HEK293 (cell line): ENCODE measurements at regions not wholly inside any gene's neighbourhood (a gene's known extent, or its start where the extent isn't known, plus 50 kb on each side); places are given as distances from the start of the nearest gene placed in this dataset.

Experiments
- BCL11B ChIP-seq: fragments of 450-650 bp; formaldehyde crosslinking; IDR thresholded peaks from 2 replicates; pipeline ENCODE4 v1.5.1; 2016; ENCODE audit warnings: low read depth, missing biosample characterization, missing genetic modification characterization
- CTCF ChIP-seq: fragments of 450-650 bp; formaldehyde crosslinking; IDR thresholded peaks from 2 replicates; pipeline ENCODE4 v1.5.1; 2016; ENCODE audit warnings: missing biosample characterization, missing genetic modification characterization
- ZFP37 ChIP-seq: fragments of 450-650 bp; formaldehyde crosslinking; IDR thresholded peaks from 2 replicates; pipeline ENCODE4 v1.5.1; 2016; ENCODE audit warnings: missing biosample characterization, missing genetic modification characterization

GRCh38 chr9:34796924-34797323, 87.0 kb upstream of the CCL21 start:
- no peak for TF ChIP-seq BCL11B
- TF ChIP-seq CTCF (tag by site-specific recombination), result no peak
- TF ChIP-seq ZFP37, result no peak
